Fibroblast of skin of left quadriceps (primary cell): ENCODE measurements at regions not wholly inside any gene's neighbourhood (a gene's known extent, or its start where the extent isn't known, plus 50 kb on each side); places are given as distances from the start of the nearest gene placed in this dataset.

Experiments
- DNase-seq, 2 experiments: peaks; one replicate each; pipeline ENCODE4 v3.0.0-alpha.2; 2013; ENCODE audit warnings: low read depth in 2 of 2

GRCh38 chr10:110414548-110415309, 83.0 kb upstream of the DUSP5 start:
- DNase-seq = no peak

DNA sequence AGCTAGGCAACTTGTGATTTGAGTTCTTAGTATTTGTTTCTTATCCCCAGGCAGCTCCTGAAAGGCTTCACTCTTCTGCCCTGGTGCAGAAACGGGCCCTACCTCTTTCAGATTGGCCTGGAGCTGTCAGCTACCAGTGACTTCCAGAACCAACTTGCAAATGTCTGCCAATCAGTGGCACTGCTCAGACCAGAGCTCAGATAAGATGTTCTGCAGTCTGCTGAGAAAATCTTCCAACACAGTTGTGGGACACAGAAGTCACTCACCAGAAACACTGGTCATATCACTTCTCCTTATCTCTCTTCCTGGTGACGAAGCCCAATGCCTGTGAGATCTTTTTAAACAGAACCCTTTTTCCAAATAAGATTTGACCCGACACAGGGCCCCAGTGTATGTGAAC, 81.9 kb upstream of the DUSP5 start:
- no peak for DNase-seq

DNA sequence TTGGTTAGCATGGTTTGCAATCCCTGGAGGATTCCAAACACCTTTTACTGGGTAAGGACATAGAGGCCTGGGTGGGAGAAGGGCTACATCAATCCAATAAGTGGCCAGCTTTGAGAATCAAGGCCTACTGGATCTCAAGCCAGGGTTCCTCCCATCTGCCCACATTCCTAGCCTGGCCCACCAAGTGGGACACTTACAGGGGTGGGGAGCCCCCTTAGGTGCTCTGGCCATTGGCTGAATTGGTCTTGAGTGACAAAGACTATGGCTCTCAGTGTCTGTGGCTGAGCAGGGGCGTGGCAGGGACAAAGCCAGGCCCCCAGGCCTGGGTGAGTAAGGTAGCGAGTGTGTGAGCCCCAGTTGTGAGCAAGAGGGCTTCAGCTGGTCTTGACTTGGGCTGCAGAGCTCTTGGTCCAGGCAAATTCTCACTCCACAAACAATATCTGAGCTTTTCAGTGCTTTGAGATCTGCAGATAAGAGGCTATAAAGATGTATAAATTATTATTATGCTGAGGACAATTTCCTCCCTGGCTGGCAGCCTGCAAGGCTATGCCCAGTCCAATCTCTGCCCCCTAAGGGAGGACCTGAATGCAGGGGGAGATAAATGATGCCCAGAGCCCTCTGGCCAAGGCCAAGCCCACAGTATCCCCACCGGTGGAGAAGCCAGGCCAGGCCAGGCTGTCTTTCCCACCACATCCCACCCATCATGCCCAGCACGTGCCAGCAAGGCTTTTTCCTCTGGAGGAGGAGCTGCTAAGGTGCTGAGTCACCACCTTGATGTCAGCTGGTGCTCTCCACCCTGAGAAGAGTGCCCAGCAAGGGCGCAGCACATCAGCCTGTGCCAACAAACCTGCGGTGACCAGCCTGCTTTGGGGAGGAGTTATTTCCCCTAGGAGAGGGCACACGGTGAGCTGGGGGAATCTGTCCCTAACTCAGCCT, 80.7 kb upstream of the DUSP5 start:
- no peak for DNase-seq

GRCh38 chr10:110418218-110418617, 79.5 kb upstream of the DUSP5 start:
- DNase-seq = no peak

GRCh38 chr10:110419265-110419664, 78.4 kb upstream of the DUSP5 start:
- DNase-seq = no peak

DNA sequence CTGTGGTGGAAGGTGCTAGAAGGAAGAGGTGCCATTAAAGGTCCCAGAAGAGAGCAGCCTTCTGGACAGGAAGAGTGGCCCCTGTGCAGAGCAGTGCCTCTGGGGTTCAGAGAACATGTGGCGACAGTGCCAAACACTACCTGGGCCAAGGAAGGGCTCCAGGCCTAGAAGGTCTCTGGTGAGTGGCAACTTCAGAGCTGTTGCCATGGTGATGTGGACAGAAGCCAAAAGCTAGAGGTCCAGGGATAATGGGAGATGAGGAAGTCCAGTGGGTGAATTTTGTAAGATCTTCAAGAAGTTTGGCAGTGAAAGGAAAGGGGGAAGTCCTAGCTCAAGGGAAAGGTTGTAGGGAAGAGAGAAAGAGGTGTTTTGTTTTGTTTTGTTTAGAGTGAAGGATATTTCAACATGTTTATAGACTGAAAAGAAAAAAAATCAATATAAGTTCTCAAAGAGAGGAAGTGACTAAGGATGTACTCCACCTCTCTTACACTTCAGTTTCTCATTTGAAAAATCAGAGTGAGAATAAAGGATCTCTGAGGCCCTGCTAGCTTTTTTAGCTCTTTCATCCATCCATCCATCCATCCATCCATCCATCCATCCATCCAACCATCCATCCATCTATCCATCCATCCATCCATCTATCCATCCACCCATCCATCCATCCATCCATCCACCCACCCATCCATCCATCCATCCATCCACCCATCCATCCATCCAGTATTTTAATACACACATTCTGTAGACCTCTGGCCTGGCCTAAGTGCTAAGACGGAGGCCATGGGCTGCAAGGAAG, 77.1 kb upstream of the DUSP5 start:
- DNase-seq = no peak

GRCh38 chr10:110421512-110422138, 76.1 kb upstream of the DUSP5 start:
- DNase-seq = no peak

DNA sequence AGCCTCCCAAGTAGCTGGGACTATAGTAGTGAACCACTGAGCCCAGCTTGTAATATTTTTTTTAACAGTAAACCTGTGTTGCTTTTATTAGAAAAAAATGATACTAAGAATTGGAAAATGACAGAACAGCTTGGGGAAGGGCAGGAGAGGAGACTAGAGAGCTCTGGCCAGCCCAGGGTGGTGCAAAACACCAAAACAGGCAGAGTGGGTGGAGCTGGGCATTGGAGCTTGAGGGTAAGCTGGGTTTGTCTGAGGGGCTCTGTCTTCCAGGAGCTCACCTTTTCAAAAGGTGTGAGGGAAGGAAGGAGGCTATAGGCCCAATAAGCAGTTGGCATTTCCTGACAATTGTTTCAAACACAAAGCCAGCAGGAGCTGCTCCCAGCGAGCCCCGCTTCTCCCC, 75.2 kb upstream of the DUSP5 start:
- DNase-seq = no peak

- no peak for DNase-seq
Measured at GRCh38 chr10:110423650-110424049, 74.1 kb upstream of the DUSP5 start.

GRCh38 chr10:110425684-110426293, 71.9 kb upstream of the DUSP5 start:
- peak; percentile 55 to 64 for DNase-seq

DNA sequence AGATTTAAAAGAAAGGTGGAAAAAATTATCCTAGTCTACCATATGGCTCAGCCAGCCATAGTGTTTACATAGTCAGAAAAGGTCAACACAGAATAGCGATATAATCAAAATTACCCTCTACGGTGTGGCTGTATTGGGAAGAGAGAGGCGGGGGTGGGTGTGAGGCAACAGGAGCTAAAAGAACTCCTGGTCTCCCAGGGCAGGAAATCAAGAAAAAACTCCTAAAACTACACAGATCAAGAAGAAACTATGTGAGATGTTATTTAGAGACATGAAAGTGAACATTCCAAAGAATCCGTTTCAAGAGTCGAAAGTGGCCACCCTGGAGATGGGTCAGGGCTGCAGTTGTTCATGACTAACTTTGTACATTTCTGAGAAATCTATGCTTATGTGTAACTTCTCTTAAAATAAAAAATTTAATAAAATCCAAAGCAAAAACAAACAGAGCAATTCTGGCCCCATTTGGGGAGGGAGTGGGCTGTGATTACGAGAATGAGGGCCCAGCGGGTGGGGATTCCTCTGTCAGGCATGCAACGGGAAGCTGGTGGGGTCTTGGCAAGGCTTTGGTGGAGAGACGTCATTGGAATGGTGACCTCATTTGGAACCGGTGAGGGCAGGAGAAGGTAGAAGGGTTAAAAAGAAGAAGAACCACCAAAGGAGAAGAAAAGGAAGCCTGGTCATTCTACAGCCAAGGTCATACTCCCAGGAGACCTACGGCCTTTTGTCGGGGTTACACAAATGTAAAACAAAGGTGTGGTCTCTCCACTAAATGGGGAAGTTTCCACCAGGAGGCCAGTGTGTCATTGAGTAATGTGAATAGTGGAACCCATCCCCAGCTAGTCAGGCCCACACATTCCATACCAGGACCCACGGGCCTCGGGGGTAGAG, 71.2 kb upstream of the DUSP5 start:
- peak; percentile 66 for DNase-seq

- no peak for DNase-seq
Measured at GRCh38 chr10:110429301-110429700, 68.4 kb upstream of the DUSP5 start.

DNA sequence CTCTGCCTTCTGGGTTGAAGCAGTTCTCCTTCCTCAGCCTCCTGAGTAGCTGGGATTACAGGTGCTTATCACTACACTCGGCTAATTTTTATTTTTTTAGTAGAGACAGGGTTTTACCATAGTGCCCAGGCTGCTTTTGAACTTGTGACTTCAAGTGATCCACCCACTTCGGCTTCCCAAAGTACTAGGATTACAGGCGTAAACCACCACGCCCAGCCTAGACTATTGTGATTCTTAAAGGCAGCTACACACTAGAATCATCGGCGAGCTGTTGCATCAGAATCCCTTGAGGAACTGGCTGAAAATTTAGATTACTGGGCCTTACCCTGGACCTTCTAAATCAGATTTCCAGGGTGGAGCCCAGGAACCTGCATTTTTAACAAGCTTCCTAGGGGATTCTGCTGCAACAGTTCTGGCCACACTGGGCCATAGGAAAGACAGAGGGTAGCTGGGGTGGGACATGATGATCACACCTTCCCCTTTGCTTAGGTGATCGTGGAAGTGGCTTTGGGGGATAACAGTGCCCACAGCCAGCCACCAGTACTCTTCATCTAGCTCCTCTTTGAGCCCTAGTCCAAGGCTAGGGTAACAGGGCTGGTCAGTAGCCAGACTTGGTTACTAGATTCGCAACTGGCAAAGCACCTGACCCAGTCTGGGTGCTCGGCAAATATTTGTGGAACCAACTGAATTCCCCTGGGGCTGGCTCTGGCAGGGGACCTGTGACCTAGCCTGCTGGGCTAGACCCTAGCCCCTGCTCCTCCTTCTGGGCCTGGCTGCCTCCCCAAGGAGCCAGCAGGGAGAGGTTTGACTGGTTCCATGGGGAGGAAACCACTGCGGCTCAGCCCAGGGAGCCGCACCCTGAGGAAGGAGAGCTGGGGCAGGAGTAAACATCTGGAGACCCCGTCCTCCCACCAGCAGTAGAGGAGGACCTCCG, 67.1 kb upstream of the DUSP5 start:
- DNase-seq = no peak

- DNase-seq = no peak
Measured at GRCh38 chr10:110431659-110432058, 66.0 kb upstream of the DUSP5 start.

- no peak for DNase-seq
Measured at GRCh38 chr10:110432084-110432483, 65.6 kb upstream of the DUSP5 start.

GRCh38 chr10:110432814-110433565, 64.7 kb upstream of the DUSP5 start:
- DNase-seq = no peak

GRCh38 chr10:110433740-110434139, 64.0 kb upstream of the DUSP5 start:
- DNase-seq = no peak

DNA sequence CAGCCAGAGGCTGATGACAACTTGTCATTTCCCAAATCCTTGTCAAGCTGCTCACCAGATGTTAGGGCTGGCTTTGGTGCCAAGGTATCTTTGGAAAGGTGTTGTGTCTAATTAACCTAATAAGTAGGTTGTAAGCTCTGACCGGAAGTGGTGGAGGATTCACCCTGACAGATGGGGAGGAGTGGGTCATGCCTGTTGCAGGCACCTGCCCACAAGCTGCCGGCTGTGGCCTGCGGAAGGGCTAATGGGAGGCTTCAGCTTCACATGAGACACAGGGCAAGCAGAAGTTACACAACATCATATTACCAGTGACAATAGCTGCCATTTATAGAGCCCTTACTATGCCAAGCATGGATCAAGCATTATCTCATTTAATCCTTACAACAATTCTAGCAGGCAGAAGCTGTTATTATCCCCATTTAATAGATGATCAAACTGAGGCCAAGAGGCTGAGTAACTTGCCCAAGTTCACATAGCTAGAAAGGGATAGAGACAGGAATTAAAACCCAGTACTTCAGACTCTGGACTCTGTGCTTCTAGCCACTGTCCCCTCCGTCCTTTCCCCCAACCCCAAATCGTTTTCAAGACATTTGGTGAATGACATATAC, 63.1 kb upstream of the DUSP5 start:
- no peak for DNase-seq
